ENCODE measurements at regions not wholly inside any gene's neighbourhood (a gene's known extent, or its start where the extent isn't known, plus 50 kb on each side); places are given as distances from the start of the nearest gene placed in this dataset.

DNA sequence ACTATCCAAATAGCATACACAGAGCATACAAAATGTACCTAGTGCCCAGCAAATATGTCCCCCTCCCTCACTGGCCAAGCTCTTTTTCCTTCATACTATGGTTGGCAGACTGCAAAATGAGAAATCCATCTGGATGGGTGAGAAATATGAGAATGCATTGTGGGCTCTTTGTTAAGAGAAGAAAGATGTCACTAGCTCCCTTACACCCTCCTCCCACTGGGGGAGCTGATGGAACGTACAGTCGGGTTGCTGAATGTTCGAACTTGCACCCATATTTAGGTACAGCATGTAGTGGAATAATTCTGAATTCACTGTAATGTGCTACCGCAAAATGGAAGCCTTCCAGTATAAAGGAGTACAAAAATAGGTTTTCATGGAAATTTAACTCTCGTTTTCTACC, 377.4 kb downstream of the GRIN2B start:
- Histone ChIP-seq H3K4me3 (ENCODE audit: low read depth in 1 of 3, low read length in 3 of 3) (no peak overlapping the region), H3K9ac (ENCODE audit: low read depth in 1 of 2, low read length in 2 of 2) (no peak overlapping the region), H3K27ac (ENCODE audit: low read depth in 1 of 2, low read length in 2 of 2) (no peak overlapping the region), H3K36me3 (ENCODE audit: control insufficient read depth in 4 of 4, insufficient read depth in 3 of 4, low read depth in 1 of 4, low read length in 3 of 4) (no peaks in the 10 kb centered on the region), H3K4me1 (ENCODE audit: control insufficient read depth in 4 of 4, insufficient read depth in 4 of 4, low read length in 3 of 4) (peaks cover 0 to 5% (median 0%) of the 10 kb centered on the region in 4 donors), H3K9me3 (ENCODE audit: control insufficient read depth in 4 of 4, low read length in 3 of 4) (no peaks in the 10 kb centered on the region), H3K27me3 (ENCODE audit: control insufficient read depth in 4 of 4, insufficient read depth in 4 of 4, low read length in 3 of 4) (no peaks in the 10 kb centered on the region)
- DNase-seq (ENCODE audit: low spot score) = no peak
- TF ChIP-seq, protein P1, sequence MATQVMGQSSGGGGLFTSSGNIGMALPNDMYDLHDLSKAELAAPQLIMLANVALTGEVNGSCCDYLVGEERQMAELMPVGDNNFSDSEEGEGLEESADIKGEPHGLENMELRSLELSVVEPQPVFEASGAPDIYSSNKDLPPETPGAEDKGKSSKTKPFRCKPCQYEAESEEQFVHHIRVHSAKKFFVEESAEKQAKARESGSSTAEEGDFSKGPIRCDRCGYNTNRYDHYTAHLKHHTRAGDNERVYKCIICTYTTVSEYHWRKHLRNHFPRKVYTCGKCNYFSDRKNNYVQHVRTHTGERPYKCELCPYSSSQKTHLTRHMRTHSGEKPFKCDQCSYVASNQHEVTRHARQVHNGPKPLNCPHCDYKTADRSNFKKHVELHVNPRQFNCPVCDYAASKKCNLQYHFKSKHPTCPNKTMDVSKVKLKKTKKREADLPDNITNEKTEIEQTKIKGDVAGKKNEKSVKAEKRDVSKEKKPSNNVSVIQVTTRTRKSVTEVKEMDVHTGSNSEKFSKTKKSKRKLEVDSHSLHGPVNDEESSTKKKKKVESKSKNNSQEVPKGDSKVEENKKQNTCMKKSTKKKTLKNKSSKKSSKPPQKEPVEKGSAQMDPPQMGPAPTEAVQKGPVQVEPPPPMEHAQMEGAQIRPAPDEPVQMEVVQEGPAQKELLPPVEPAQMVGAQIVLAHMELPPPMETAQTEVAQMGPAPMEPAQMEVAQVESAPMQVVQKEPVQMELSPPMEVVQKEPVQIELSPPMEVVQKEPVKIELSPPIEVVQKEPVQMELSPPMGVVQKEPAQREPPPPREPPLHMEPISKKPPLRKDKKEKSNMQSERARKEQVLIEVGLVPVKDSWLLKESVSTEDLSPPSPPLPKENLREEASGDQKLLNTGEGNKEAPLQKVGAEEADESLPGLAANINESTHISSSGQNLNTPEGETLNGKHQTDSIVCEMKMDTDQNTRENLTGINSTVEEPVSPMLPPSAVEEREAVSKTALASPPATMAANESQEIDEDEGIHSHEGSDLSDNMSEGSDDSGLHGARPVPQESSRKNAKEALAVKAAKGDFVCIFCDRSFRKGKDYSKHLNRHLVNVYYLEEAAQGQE (IDR thresholded peaks at IDR 0.05) = no peak
- TF ChIP-seq, protein P2, sequence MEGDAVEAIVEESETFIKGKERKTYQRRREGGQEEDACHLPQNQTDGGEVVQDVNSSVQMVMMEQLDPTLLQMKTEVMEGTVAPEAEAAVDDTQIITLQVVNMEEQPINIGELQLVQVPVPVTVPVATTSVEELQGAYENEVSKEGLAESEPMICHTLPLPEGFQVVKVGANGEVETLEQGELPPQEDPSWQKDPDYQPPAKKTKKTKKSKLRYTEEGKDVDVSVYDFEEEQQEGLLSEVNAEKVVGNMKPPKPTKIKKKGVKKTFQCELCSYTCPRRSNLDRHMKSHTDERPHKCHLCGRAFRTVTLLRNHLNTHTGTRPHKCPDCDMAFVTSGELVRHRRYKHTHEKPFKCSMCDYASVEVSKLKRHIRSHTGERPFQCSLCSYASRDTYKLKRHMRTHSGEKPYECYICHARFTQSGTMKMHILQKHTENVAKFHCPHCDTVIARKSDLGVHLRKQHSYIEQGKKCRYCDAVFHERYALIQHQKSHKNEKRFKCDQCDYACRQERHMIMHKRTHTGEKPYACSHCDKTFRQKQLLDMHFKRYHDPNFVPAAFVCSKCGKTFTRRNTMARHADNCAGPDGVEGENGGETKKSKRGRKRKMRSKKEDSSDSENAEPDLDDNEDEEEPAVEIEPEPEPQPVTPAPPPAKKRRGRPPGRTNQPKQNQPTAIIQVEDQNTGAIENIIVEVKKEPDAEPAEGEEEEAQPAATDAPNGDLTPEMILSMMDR (IDR thresholded peaks at IDR 0.05; ENCODE audit: low read depth, low read length, missing input control) = no peak
- TF ChIP-seq NR2F2 (IDR thresholded peaks at IDR 0.05) (no peak), HNF4G (IDR thresholded peaks at IDR 0.05) (no peak), FOXA1 (IDR thresholded peaks at IDR 0.05) (no peak), JUND (IDR thresholded peaks at IDR 0.05) (no peak), YY1 (IDR thresholded peaks at IDR 0.05) (no peak), GABPA (IDR thresholded peaks at IDR 0.05 in 1 of 2, conservative IDR thresholded peaks at IDR 0.05 in 1 of 2) (no peak), SP1 (IDR thresholded peaks at IDR 0.05) (no peak), HNF4A (conservative IDR thresholded peaks at IDR 0.05) (no peak), TAF1 (conservative IDR thresholded peaks at IDR 0.05) (no peak), RAD21 (IDR thresholded peaks at IDR 0.05) (no peak), RXRA (IDR thresholded peaks at IDR 0.05) (no peak), FOXA2 (IDR thresholded peaks at IDR 0.05) (no peak)
- TF ChIP-seq, protein P3, sequence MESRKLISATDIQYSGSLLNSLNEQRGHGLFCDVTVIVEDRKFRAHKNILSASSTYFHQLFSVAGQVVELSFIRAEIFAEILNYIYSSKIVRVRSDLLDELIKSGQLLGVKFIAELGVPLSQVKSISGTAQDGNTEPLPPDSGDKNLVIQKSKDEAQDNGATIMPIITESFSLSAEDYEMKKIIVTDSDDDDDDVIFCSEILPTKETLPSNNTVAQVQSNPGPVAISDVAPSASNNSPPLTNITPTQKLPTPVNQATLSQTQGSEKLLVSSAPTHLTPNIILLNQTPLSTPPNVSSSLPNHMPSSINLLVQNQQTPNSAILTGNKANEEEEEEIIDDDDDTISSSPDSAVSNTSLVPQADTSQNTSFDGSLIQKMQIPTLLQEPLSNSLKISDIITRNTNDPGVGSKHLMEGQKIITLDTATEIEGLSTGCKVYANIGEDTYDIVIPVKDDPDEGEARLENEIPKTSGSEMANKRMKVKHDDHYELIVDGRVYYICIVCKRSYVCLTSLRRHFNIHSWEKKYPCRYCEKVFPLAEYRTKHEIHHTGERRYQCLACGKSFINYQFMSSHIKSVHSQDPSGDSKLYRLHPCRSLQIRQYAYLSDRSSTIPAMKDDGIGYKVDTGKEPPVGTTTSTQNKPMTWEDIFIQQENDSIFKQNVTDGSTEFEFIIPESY (IDR thresholded peaks at IDR 0.05) = no peak
- TF ChIP-seq, protein P4, sequence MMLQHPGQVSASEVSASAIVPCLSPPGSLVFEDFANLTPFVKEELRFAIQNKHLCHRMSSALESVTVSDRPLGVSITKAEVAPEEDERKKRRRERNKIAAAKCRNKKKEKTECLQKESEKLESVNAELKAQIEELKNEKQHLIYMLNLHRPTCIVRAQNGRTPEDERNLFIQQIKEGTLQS (IDR thresholded peaks at IDR 0.05) = no peak
- 94% methylated on average over 5 of the region's 5 CpGs for WGBS

DNA sequence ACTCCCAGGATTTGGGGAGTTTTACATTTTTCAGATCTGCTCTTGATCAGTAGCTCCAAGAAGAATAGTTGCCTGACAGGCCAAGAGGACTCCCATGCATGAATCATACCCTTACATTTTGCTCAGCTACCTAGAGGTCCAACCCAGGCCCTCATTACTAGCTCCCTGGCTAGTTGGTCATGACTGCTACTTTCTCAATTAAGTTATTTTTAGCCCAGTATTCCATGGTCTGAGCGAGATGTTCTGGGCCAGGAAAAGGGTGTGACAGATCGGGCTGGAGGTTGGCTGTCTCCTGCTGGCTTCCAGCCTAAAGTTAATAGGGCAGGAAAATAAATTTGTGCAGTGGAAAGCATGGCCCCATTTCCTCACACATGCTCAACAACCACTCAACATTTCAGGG, 379.2 kb downstream of the GRIN2B start:
- no peak for DNase-seq (ENCODE audit: low spot score)
- H3K4me3 ChIP-seq (ENCODE audit: low read depth in 1 of 3, low read length in 3 of 3) = no peak overlapping the region
- no peaks in the 10 kb centered on the region for H3K27me3 ChIP-seq (ENCODE audit: control insufficient read depth in 4 of 4, insufficient read depth in 4 of 4, low read length in 3 of 4)
- 22% methylated on average over 2 of the region's 2 CpGs for WGBS
- H3K9ac ChIP-seq (ENCODE audit: low read depth in 1 of 2, low read length in 2 of 2) = no peak overlapping the region
- TF ChIP-seq, protein P5, sequence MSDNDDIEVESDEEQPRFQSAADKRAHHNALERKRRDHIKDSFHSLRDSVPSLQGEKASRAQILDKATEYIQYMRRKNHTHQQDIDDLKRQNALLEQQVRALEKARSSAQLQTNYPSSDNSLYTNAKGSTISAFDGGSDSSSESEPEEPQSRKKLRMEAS (IDR thresholded peaks at IDR 0.05) = no peak
- TF ChIP-seq HNF4A (conservative IDR thresholded peaks at IDR 0.05) = peak in 1 of 2 donors; percentile 3
- peaks cover 0 to 5% (median 0%) of the 10 kb centered on the region in 4 donors for H3K4me1 ChIP-seq (ENCODE audit: control insufficient read depth in 4 of 4, insufficient read depth in 4 of 4, low read length in 3 of 4)
- no peak overlapping the region for H3K27ac ChIP-seq (ENCODE audit: low read depth in 1 of 2, low read length in 2 of 2)
- H3K36me3 ChIP-seq (ENCODE audit: control insufficient read depth in 4 of 4, insufficient read depth in 3 of 4, low read depth in 1 of 4, low read length in 3 of 4) = no peaks in the 10 kb centered on the region
- H3K9me3 ChIP-seq (ENCODE audit: control insufficient read depth in 4 of 4, low read length in 3 of 4) = no peaks in the 10 kb centered on the region

Measured in liver (tissue), 8 donors.